OCI-LY7 (cell line): ENCODE measurements at regions not wholly inside any gene's neighbourhood (a gene's known extent, or its start where the extent isn't known, plus 50 kb on each side); places are given as distances from the start of the nearest gene placed in this dataset.

Experiments used
- BruUV-seq: library from RNA; stranded (reverse); fragments of 400-500 nt; replicated peaks from 2 replicates; lab custom pipeline; 2021; lab: Mats Ljungman, UMichigan
- CTCF ChIA-PET: fragments of 300-600 bp; sonication (Branson Sonifier 250); formaldehyde crosslinking; loops from one replicate; lab custom pipeline; 2022; ENCODE audit warnings: antibody characterized with exemption; ENCODE audit not compliant: unreplicated experiment; lab: Charles Lee
- POLR2A ChIA-PET: fragments of 300-600 bp; sonication (Branson Sonifier 250); formaldehyde crosslinking; loops from one replicate; lab custom pipeline; 2022; ENCODE audit warnings: antibody characterized with exemption; lab: Charles Lee
- DNase-seq: peaks from one replicate; pipeline ENCODE4 v3.0.0-alpha.2; 2015; ENCODE audit warnings: low spot score
- H2AFZ ChIP-seq: fragments of 200-600 bp; sonication (generic), shearing (Covaris generic); 2 replicates; pipeline ENCODE4 v1.6.1; 2014; ENCODE audit warnings: mild to moderate bottlenecking, antibody characterized with exemption, low read length, moderate library complexity
- H3K27ac ChIP-seq: fragments of 200-600 bp; sonication (generic); 2 replicates; pipeline ENCODE4 v1.5.1; 2014; ENCODE audit warnings: mixed run types, low read depth, mild to moderate bottlenecking, moderate library complexity, low read length, inconsistent platforms; ENCODE audit not compliant: poor library complexity, severe bottlenecking
- H3K36me3 ChIP-seq: fragments of 200-600 bp; sonication (generic); 2 replicates; pipeline ENCODE4 v1.6.1; 2014; ENCODE audit warnings: mild to moderate bottlenecking, antibody characterized with exemption, low read length, moderate library complexity, mixed read lengths; ENCODE audit not compliant: insufficient read depth
- H3K4me1 ChIP-seq: fragments of 200-600 bp; sonication (generic); 2 replicates; pipeline ENCODE4 v1.5.1; 2014; ENCODE audit warnings: mild to moderate bottlenecking, low read length; ENCODE audit not compliant: insufficient read depth, poor library complexity, severe bottlenecking
- H3K4me2 ChIP-seq: fragments of 200-600 bp; sonication (generic); 2 replicates; pipeline ENCODE4 v1.6.1; 2014; ENCODE audit warnings: mild to moderate bottlenecking, low read length
- H3K4me3 ChIP-seq: fragments of 200-600 bp; sonication (generic); 2 replicates; pipeline ENCODE4 v1.5.1; 2014; ENCODE audit warnings: mild to moderate bottlenecking, low read depth, low read length; ENCODE audit not compliant: poor library complexity, severe bottlenecking
- H3K79me2 ChIP-seq: fragments of 200-600 bp; sonication (generic); 2 replicates; pipeline ENCODE4 v1.6.1; 2016; ENCODE audit warnings: low read depth, mild to moderate bottlenecking, low read length, moderate library complexity, mixed read lengths; ENCODE audit not compliant: insufficient read depth
- H3K9me2 ChIP-seq: fragments of 200-600 bp; sonication (generic); 2 replicates; pipeline ENCODE4 v1.6.1; 2016; ENCODE audit warnings: mild to moderate bottlenecking, low read length, mixed read lengths; ENCODE audit not compliant: insufficient read depth
- H3K9me3 ChIP-seq: fragments of 200-600 bp; sonication (generic); 2 replicates; pipeline ENCODE4 v1.6.1; 2014; ENCODE audit warnings: mild to moderate bottlenecking, mixed run types, low read length, mixed read lengths
- H4K20me1 ChIP-seq: fragments of 200-600 bp; sonication (generic); 2 replicates; pipeline ENCODE4 v1.6.1; 2014; ENCODE audit warnings: mild to moderate bottlenecking, antibody characterized with exemption, low read length, moderate library complexity, mixed read lengths; ENCODE audit not compliant: insufficient read depth
- CTCF ChIP-seq: fragments of 200-600 bp; sonication (generic); conservative IDR thresholded peaks from 2 replicates; pipeline ENCODE4 v1.5.1; 2014; ENCODE audit warnings: mild to moderate bottlenecking, antibody characterized with exemption, low read length, moderate library complexity, mixed read lengths
- EZH2phosphoT487 ChIP-seq: fragments of 200-600 bp; sonication (generic); IDR thresholded peaks from 2 replicates; pipeline ENCODE4 v1.6.1; 2018; ENCODE audit warnings: low read depth, borderline replicate concordance, mild to moderate bottlenecking, mixed run types, antibody characterized with exemption, low read length, moderate library complexity, mixed read lengths
- intact Hi-C: fragments of 100-400 bp; cut with micrococcal nuclease; formaldehyde crosslinking; loops from one replicate; pipeline ENCODE4 v1.10.0; 2022; ENCODE audit not compliant: unreplicated experiment

DNA sequence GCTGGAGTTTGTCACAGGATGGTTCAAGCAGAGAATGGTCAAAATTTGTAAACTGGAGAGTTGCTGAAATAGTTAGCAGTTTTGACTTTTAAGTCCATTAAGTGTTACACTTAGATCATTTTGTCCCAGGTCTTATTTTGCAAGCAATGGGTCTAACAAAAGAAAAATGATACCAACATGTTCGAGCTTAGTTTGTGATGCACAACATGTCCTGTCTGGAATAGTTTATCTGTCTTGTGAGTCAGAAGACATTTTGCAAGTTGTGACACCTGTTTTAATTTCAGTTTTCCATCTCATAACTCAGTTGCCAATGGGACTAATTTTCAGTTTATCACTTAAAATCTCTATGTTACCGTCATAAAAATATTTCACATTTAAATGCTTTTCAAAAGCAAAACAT, 929.8 kb downstream of the CDH18 start:
- POLR2A ChIA-PET = interaction anchor here (0.9 to 1.7 kb wide), 3 partner anchors 13 to 25 kb away, joined by 3 to 5 read pairs (median 3); no protein-coding TSS in a partner anchor
- CTCF ChIA-PET = no interaction called here
- H4K20me1 ChIP-seq = no peaks in the 10 kb centered on the region

GRCh38 chr5:19064094-19064493, 923.9 kb downstream of the CDH18 start:
- no peak for DNase-seq
- Histone ChIP-seq H3K4me3 (no peak overlapping the region), H3K36me3 (no peaks in the 10 kb centered on the region), H4K20me1 (no peaks in the 10 kb centered on the region), H3K27ac (no peak overlapping the region), H3K4me2 (no peak overlapping the region), H2AFZ (no peak overlapping the region), H3K4me1 (no peaks in the 10 kb centered on the region), H3K79me2 (no peaks in the 10 kb centered on the region), H3K9me2 (no peaks in the 10 kb centered on the region), H3K9me3 (no peaks in the 10 kb centered on the region)
- CTCF ChIA-PET = no interaction called here
- intact Hi-C loops = no loop called here
- TF ChIP-seq CTCF (no peak), EZH2phosphoT487 (no peak)
- POLR2A ChIA-PET = interaction anchor here (1.2 to 2.7 kb wide), 2 partner anchors 7 to 28 kb away, joined by 4 to 12 read pairs; no protein-coding TSS in a partner anchor
- no TSS peak for BruUV-seq

More for the DNA sequence above, 929.8 kb downstream of the CDH18 start:
- no peak overlapping the region for H2AFZ ChIP-seq
- no peak overlapping the region for H3K4me2 ChIP-seq
- TF ChIP-seq EZH2phosphoT487 = no peak
- no peak for TF ChIP-seq CTCF
- no peak overlapping the region for H3K4me3 ChIP-seq
- BruUV-seq = no TSS peak
- no peak for DNase-seq
- H3K27ac ChIP-seq = no peak overlapping the region
- H3K9me2 ChIP-seq = no peaks in the 10 kb centered on the region
- no peaks in the 10 kb centered on the region for H3K79me2 ChIP-seq
- intact Hi-C loops = no loop called here
- no peaks in the 10 kb centered on the region for H3K9me3 ChIP-seq
- H3K4me1 ChIP-seq = no peaks in the 10 kb centered on the region
- H3K36me3 ChIP-seq = no peaks in the 10 kb centered on the region

GRCh38 chr5:19067741-19068140, 920.3 kb downstream of the CDH18 start:
- H3K4me3 ChIP-seq = no peak overlapping the region
- H3K27ac ChIP-seq = no peak overlapping the region
- intact Hi-C loops = no loop called here
- H2AFZ ChIP-seq = no peak overlapping the region
- BruUV-seq = no TSS peak
- TF ChIP-seq EZH2phosphoT487 = no peak
- TF ChIP-seq CTCF = no peak
- ChIA-PET CTCF (no interaction called here), POLR2A (interaction anchor here (0.6 to 1.9 kb wide), 5 partner anchors 11 to 429 kb away, joined by 3 to 6 read pairs (median 4); no protein-coding TSS in a partner anchor)
- H3K9me2 ChIP-seq = no peaks in the 10 kb centered on the region
- H3K36me3 ChIP-seq = no peaks in the 10 kb centered on the region
- H3K4me1 ChIP-seq = no peaks in the 10 kb centered on the region
- H3K4me2 ChIP-seq = no peak overlapping the region
- no peaks in the 10 kb centered on the region for H4K20me1 ChIP-seq
- H3K9me3 ChIP-seq = no peaks in the 10 kb centered on the region
- no peak for DNase-seq
- no peaks in the 10 kb centered on the region for H3K79me2 ChIP-seq
